H1 (cell line): ENCODE measurements at regions not wholly inside any gene's neighbourhood (a gene's known extent, or its start where the extent isn't known, plus 50 kb on each side); places are given as distances from the start of the nearest gene placed in this dataset.

Source experiments
- CHD2 ChIP-seq: IDR thresholded peaks from 2 replicates; pipeline ENCODE4 v1.6.1; 2012; ENCODE audit warnings: low read length, improper control_type of control experiment
- CTCF ChIP-seq, 3 experiments: IDR thresholded peaks; 1 replicate in 2 of 3; 2 replicates in 1 of 3; pipeline versions ENCODE4 v1.5.1 to v1.6.1; 2011; ENCODE audit warnings: low read length in 3 of 3, mild to moderate bottlenecking in 3 of 3, inconsistent platforms in 2 of 3, low read depth in 1 of 3, moderate library complexity in 1 of 3; ENCODE audit not compliant: insufficient read depth in 1 of 3; ENCODE audit errors: control extremely low read depth in 1 of 3
- RFX5 ChIP-seq: IDR thresholded peaks from 2 replicates; pipeline ENCODE4 v1.6.1; 2011; ENCODE audit warnings: low read depth, low read length, improper control_type of control experiment, borderline replicate concordance

GRCh38 chr14:25756876-25757275 is 706.9 kb upstream of the STXBP6 start:
- TF ChIP-seq RFX5, result no peak
- no peak for TF ChIP-seq CTCF (IDR thresholded peaks at IDR 0.05; ENCODE audit: control extremely low read depth in 1 of 3, insufficient read depth in 1 of 3, low read depth in 1 of 3, low read length in 3 of 3)
- TF ChIP-seq CHD2, result no peak
